GM23338 (cell line): ENCODE measurements at regions not wholly inside any gene's neighbourhood (a gene's known extent, or its start where the extent isn't known, plus 50 kb on each side); places are given as distances from the start of the nearest gene placed in this dataset.

Experiments used
- ATAC-seq: fragments of 200-7000 bp; cut with Tn5 transposase; 3 replicates; pipeline ENCODE4 v1.9.1; 2020
- DNase-seq: peaks from one replicate; pipeline ENCODE4 v3.0.0-alpha.2; 2015; ENCODE audit warnings: low spot score
- H2AFZ ChIP-seq: fragments of 200-600 bp; sonication (generic); 2 replicates; pipeline ENCODE4 v1.8.0; 2016; ENCODE audit warnings: antibody characterized with exemption, mild to moderate bottlenecking, moderate library complexity
- H3F3A ChIP-seq: fragments of 200-600 bp; sonication (generic); replicated peaks from 2 replicates; pipeline ENCODE4 v1.8.0; 2017; ENCODE audit warnings: antibody characterized with exemption, mixed run types, low read depth
- H3K27ac ChIP-seq: fragments of 200-600 bp; sonication (generic); 2 replicates; pipeline ENCODE4 v1.6.1; 2016; ENCODE audit warnings: low read depth
- H3K27me3 ChIP-seq: fragments of 200-600 bp; sonication (generic); 2 replicates; pipeline ENCODE4 v1.8.0; 2016; ENCODE audit warnings: mild to moderate bottlenecking, mixed run types, moderate library complexity; ENCODE audit not compliant: insufficient read depth
- H3K36me3 ChIP-seq: fragments of 200-600 bp; sonication (generic); 2 replicates; pipeline ENCODE4 v1.8.0; 2016; ENCODE audit warnings: mild to moderate bottlenecking; ENCODE audit not compliant: insufficient read depth
- H3K4me1 ChIP-seq: fragments of 200-600 bp; sonication (generic); 2 replicates; pipeline ENCODE4 v1.8.0; 2016; ENCODE audit warnings: mild to moderate bottlenecking, moderate library complexity; ENCODE audit not compliant: insufficient read depth
- H3K4me2 ChIP-seq: fragments of 200-600 bp; sonication (generic); 2 replicates; pipeline ENCODE4 v1.7.1; 2017; ENCODE audit warnings: mixed run types
- H3K4me3 ChIP-seq: fragments of 200-600 bp; sonication (generic); 2 replicates; pipeline ENCODE4 v1.6.1; 2016; ENCODE audit warnings: mixed run types
- H3K79me2 ChIP-seq: fragments of 200-600 bp; sonication (generic); replicated peaks from 2 replicates; pipeline ENCODE4 v1.8.0; 2017; ENCODE audit warnings: mild to moderate bottlenecking; ENCODE audit not compliant: insufficient read depth
- H3K9me2 ChIP-seq: fragments of 200-600 bp; sonication (generic); 2 replicates; pipeline ENCODE4 v1.8.0; 2017; ENCODE audit not compliant: insufficient read depth
- H4K20me1 ChIP-seq: fragments of 200-600 bp; sonication (generic); replicated peaks from 2 replicates; pipeline ENCODE4 v1.8.0; 2017; ENCODE audit warnings: mild to moderate bottlenecking; ENCODE audit not compliant: insufficient read depth
- H3K27ac Mint-ChIP-seq: 2 replicates; pipeline ENCODE4 v1.8.0; 2020; ENCODE audit warnings: inconsistent platforms, mild to moderate bottlenecking, moderate library complexity, mixed read lengths
- H3K27me3 Mint-ChIP-seq: 3 replicates; pipeline ENCODE4 v1.8.0; 2022; ENCODE audit warnings: low read depth, mild to moderate bottlenecking, moderate library complexity, mixed read lengths, inconsistent platforms; ENCODE audit not compliant: insufficient read depth, poor library complexity
- H3K36me3 Mint-ChIP-seq: 3 replicates; pipeline ENCODE4 v1.8.0; 2021; ENCODE audit warnings: low read depth, mild to moderate bottlenecking, inconsistent platforms, moderate library complexity, mixed read lengths
- H3K4me1 Mint-ChIP-seq: 3 replicates; pipeline ENCODE4 v1.8.0; 2020; ENCODE audit warnings: mild to moderate bottlenecking, inconsistent platforms, mixed read lengths
- H3K4me3 Mint-ChIP-seq: 3 replicates; pipeline ENCODE4 v1.8.0; 2021; ENCODE audit warnings: moderate library complexity, mild to moderate bottlenecking, inconsistent platforms, mixed read lengths
- H3K9me3 Mint-ChIP-seq: 3 replicates; pipeline ENCODE4 v1.8.0; 2020; ENCODE audit warnings: moderate library complexity, mild to moderate bottlenecking, inconsistent platforms, mixed read lengths
- CREB1 ChIP-seq: fragments of 250-450 bp; sonication (Bioruptor Pico); IDR thresholded peaks from 2 replicates; pipeline ENCODE4 v1.5.0; 2020; ENCODE audit warnings: low read depth, mild to moderate bottlenecking, moderate library complexity
- CTCF ChIP-seq, 2 experiments: fragments of 200-600 bp in 1 of 2; sonication (generic) in 1 of 2; conservative IDR thresholded peaks; 2 replicates each; pipeline versions ENCODE4 v1.5.1 to v1.6.1; 2016 to 2017; ENCODE audit warnings: antibody characterized with exemption in 2 of 2, low read depth in 2 of 2, mild to moderate bottlenecking in 2 of 2, moderate library complexity in 1 of 2
- ETS1 ChIP-seq: IDR thresholded peaks from 2 replicates; pipeline ENCODE4 v1.6.1; 2016; ENCODE audit warnings: antibody characterized with exemption
- EZH2 ChIP-seq: fragments of 200-600 bp; sonication (generic); IDR thresholded peaks from one replicate; pipeline ENCODE4 v1.8.0; 2017; ENCODE audit warnings: antibody characterized with exemption, mild to moderate bottlenecking, low read depth; ENCODE audit not compliant: unreplicated experiment
- EZH2phosphoT487 ChIP-seq: fragments of 200-600 bp; sonication (generic); IDR thresholded peaks from one replicate; pipeline ENCODE4 v1.8.1; 2018; ENCODE audit warnings: antibody characterized with exemption; ENCODE audit not compliant: unreplicated experiment
- JUNB ChIP-seq: IDR thresholded peaks from one replicate; pipeline ENCODE4 v1.6.1; 2016; ENCODE audit warnings: antibody characterized with exemption; ENCODE audit not compliant: unreplicated experiment
- NANOG ChIP-seq: IDR thresholded peaks from 2 replicates; pipeline ENCODE4 v1.6.1; 2016; ENCODE audit warnings: antibody characterized with exemption, borderline replicate concordance
- POLR2AphosphoS5 ChIP-seq: IDR thresholded peaks from 2 replicates; pipeline ENCODE4 v1.6.1; 2016; ENCODE audit warnings: antibody characterized with exemption, low read depth
- REST ChIP-seq: IDR thresholded peaks from one replicate; pipeline ENCODE4 v1.6.1; 2018; ENCODE audit warnings: antibody characterized with exemption; ENCODE audit not compliant: unreplicated experiment
- STAT1 ChIP-seq: IDR thresholded peaks from one replicate; pipeline ENCODE4 v1.6.1; 2016; ENCODE audit warnings: antibody characterized with exemption; ENCODE audit not compliant: unreplicated experiment
- ZNF114 ChIP-seq: fragments of 250-450 bp; sonication (Bioruptor Pico); IDR thresholded peaks from 2 replicates; pipeline ENCODE4 v1.5.0; 2020; ENCODE audit warnings: mild to moderate bottlenecking, moderate library complexity
- ZNF331 ChIP-seq: fragments of 250-450 bp; sonication (Bioruptor Pico); IDR thresholded peaks from 2 replicates; pipeline ENCODE4 v1.5.0; 2020; ENCODE audit warnings: low read depth, mild to moderate bottlenecking, moderate library complexity
- ZNF462 ChIP-seq: fragments of 250-450 bp; sonication (Bioruptor Pico); IDR thresholded peaks from 2 replicates; pipeline ENCODE4 v1.5.0; 2020; ENCODE audit warnings: mild to moderate bottlenecking, moderate library complexity

GRCh38 chr9:93897075-93897970 lies 57.8 kb downstream of the BARX1 start:
- ATAC-seq: no peak
- Mint-ChIP-seq H3K36me3 (no peaks in the 10 kb centered on the region; the same call in 2 of the 3 replicates), H3K4me3 (no peak overlapping the region)

More at GRCh38 chr9:93897075-93897970, 57.8 kb downstream of the BARX1 start:
- Histone ChIP-seq H3K27me3 (no peaks in the 10 kb centered on the region), H3F3A (no peaks in the 10 kb centered on the region), H4K20me1 (no peaks in the 10 kb centered on the region), H3K4me3 (no peak overlapping the region), H3K79me2 (no peaks in the 10 kb centered on the region), H3K9me2 (no peaks in the 10 kb centered on the region), H3K36me3 (no peaks in the 10 kb centered on the region), H3K27ac (no peak overlapping the region), H3K4me2 (no peak overlapping the region), H2AFZ (no peak overlapping the region), H3K4me1 (no peaks in the 10 kb centered on the region)
- TF ChIP-seq JUNB (no peak), REST (no peak), ETS1 (no peak), ZNF114 (no peak), ZNF462 (CRISPR knock-in tag) (no peak), NANOG (no peak), POLR2AphosphoS5 (no peak), EZH2phosphoT487 (no peak), CREB1 (CRISPR knock-in tag) (no peak), STAT1 (no peak), ZNF331 (CRISPR knock-in tag) (no peak), CTCF (conservative IDR thresholded peaks at IDR 0.05; ENCODE audit: low read depth in 2 of 2) (no peak), EZH2 (no peak)
- Mint-ChIP-seq H3K27me3 (peaks cover 11% of the 10 kb centered on the region), H3K27ac (no peak overlapping the region), H3K4me1 (no peaks in the 10 kb centered on the region), H3K9me3 (peaks cover 23% of the 10 kb centered on the region)
- DNase-seq: no peak
